HCT116 (cell line): ENCODE measurements at regions not wholly inside any gene's neighbourhood (a gene's known extent, or its start where the extent isn't known, plus 50 kb on each side); places are given as distances from the start of the nearest gene placed in this dataset.

Experiments used
- ATAC-seq: fragments of 200-7000 bp; cut with Tn5 transposase; 2 replicates; pipeline ENCODE4 v1.9.1; 2020; ENCODE audit warnings: mild to moderate bottlenecking, moderate library complexity
- BruUV-seq: library from RNA; stranded (reverse); fragments of 400-500 nt; replicated peaks from 2 replicates; lab custom pipeline; 2021; lab: Mats Ljungman, UMichigan
- CTCF ChIA-PET: fragments of 300-600 bp; sonication (Branson Sonifier 250); formaldehyde crosslinking; loops from one replicate; lab custom pipeline; 2021; ENCODE audit warnings: antibody characterized with exemption; lab: Charles Lee
- POLR2A ChIA-PET: fragments of 300-600, 350-600 bp; sonication (Branson Sonifier 250); formaldehyde crosslinking; loops from one replicate; lab custom pipeline; 2021; ENCODE audit warnings: antibody characterized with exemption; lab: Charles Lee
- RAD21 ChIA-PET, 2 experiments: fragments of 300-600 bp; sonication (Branson Sonifier 250); formaldehyde crosslinking; loops; one replicate each; lab custom pipeline; 2023; ENCODE audit warnings: low total read pairs in 2 of 2; ENCODE audit not compliant: uncharacterized antibody in 2 of 2, unreplicated experiment in 2 of 2, low non-redundant PET in 1 of 2; lab: Charles Lee
- DNase-seq: peaks from one replicate; pipeline ENCODE4 v3.0.0-alpha.2; 2010; ENCODE audit warnings: low read depth, low spot score
- H2AFZ ChIP-seq: fragments of 200-600 bp; shearing (Covaris generic), sonication (generic); 2 replicates; pipeline ENCODE4 v1.6.1; 2017; ENCODE audit warnings: low read depth, mixed run types, mixed read lengths, antibody characterized with exemption, low read length; ENCODE audit not compliant: poor library complexity, severe bottlenecking
- H3K27ac ChIP-seq: 2 replicates; pipeline ENCODE4 v1.5.1; 2012; ENCODE audit warnings: low read depth, low read length
- H3K27me3 ChIP-seq: fragments of 200-600 bp; sonication (generic); 2 replicates; pipeline ENCODE4 v1.6.1; 2016; ENCODE audit warnings: mixed run types, low read length, mixed read lengths; ENCODE audit not compliant: insufficient read depth
- H3K36me3 ChIP-seq, 2 experiments: fragments of 200-500 bp in 1 of 2; fragments of 200-600 bp in 1 of 2; sonication (Bioruptor generic) in 1 of 2; sonication (generic) in 1 of 2; 2 replicates each; pipeline versions ENCODE4 v1.5.1 to v1.6.1; 2014 to 2016; ENCODE audit warnings: low read length in 2 of 2, inconsistent platforms in 1 of 2, mixed read lengths in 1 of 2, mixed run types in 1 of 2; ENCODE audit not compliant: insufficient read depth in 2 of 2, control insufficient read depth in 1 of 2
- H3K4me1 ChIP-seq, 2 experiments: fragments of 200-600 bp in 1 of 2; sonication (generic) in 1 of 2; 2 replicates each; pipeline versions ENCODE4 v1.5.1 to v1.6.1; 2012 to 2017; ENCODE audit warnings: low read length in 2 of 2, inconsistent platforms in 1 of 2, mild to moderate bottlenecking in 1 of 2, mixed read lengths in 1 of 2, mixed run types in 1 of 2, moderate library complexity in 1 of 2; ENCODE audit not compliant: insufficient read depth in 2 of 2, control insufficient read depth in 1 of 2
- H3K4me2 ChIP-seq: fragments of 200-600 bp; sonication (generic); 2 replicates; pipeline ENCODE4 v1.6.1; 2017; ENCODE audit warnings: mixed run types, low read length, mixed read lengths
- H3K4me3 ChIP-seq, 2 experiments: fragments of 200-600 bp in 1 of 2; sonication (generic) in 1 of 2; replicated peaks in 1 of 2; 2 replicates each; pipeline ENCODE4 v1.5.1; 2011 to 2016; ENCODE audit warnings: low read length in 2 of 2, control low read depth in 1 of 2, low read depth in 1 of 2, mild to moderate bottlenecking in 1 of 2, mixed read lengths in 1 of 2, mixed run types in 1 of 2
- H3K79me2 ChIP-seq: fragments of 200-600 bp; sonication (generic); 2 replicates; pipeline ENCODE4 v1.6.1; 2017; ENCODE audit warnings: mild to moderate bottlenecking, mixed run types, low read length, moderate library complexity, mixed read lengths; ENCODE audit not compliant: insufficient read depth
- H3K9ac ChIP-seq: fragments of 200-600 bp; sonication (generic); 2 replicates; pipeline ENCODE4 v1.6.1; 2016; ENCODE audit warnings: low read length, mixed read lengths
- H3K9me2 ChIP-seq: fragments of 200-600 bp; sonication (generic), shearing (Covaris generic); 2 replicates; pipeline ENCODE4 v1.6.1; 2017; ENCODE audit warnings: mixed run types, mild to moderate bottlenecking, moderate library complexity; ENCODE audit not compliant: insufficient read depth
- H3K9me3 ChIP-seq, 2 experiments: fragments of 200-500 bp in 1 of 2; fragments of 200-600 bp in 1 of 2; sonication (Bioruptor generic) in 1 of 2; sonication (generic) in 1 of 2; 2 replicates each; pipeline ENCODE4 v1.6.1; 2014 to 2017; ENCODE audit warnings: low read length in 2 of 2, mixed read lengths in 2 of 2, inconsistent platforms in 1 of 2, low read depth in 1 of 2, mild to moderate bottlenecking in 1 of 2, mixed run types in 1 of 2, moderate library complexity in 1 of 2; ENCODE audit not compliant: control insufficient read depth in 1 of 2, insufficient read depth in 1 of 2
- H4K20me1 ChIP-seq: fragments of 200-600 bp; sonication (generic), shearing (Covaris generic); 2 replicates; pipeline ENCODE4 v1.6.1; 2017; ENCODE audit warnings: mixed run types, mild to moderate bottlenecking, moderate library complexity; ENCODE audit not compliant: insufficient read depth
- CBX3 ChIP-seq: IDR thresholded peaks from 2 replicates; pipeline ENCODE4 v1.6.1; 2012; ENCODE audit warnings: low read depth
- CEBPB ChIP-seq: IDR thresholded peaks from 2 replicates; pipeline ENCODE4 v1.6.1; 2012; ENCODE audit warnings: low read depth
- ELF1 ChIP-seq: IDR thresholded peaks from 2 replicates; pipeline ENCODE4 v1.6.1; 2012; ENCODE audit warnings: low read depth, borderline replicate concordance
- EZH2 ChIP-seq: fragments of 200-600 bp; sonication (generic); IDR thresholded peaks from 2 replicates; pipeline ENCODE4 v1.6.1; 2017; ENCODE audit warnings: antibody characterized with exemption, mixed run types
- EZH2phosphoT487 ChIP-seq: fragments of 200-600 bp; IDR thresholded peaks from 2 replicates; pipeline ENCODE4 v1.6.1; 2018; ENCODE audit warnings: antibody characterized with exemption, borderline replicate concordance
- JUND ChIP-seq: IDR thresholded peaks from 2 replicates; pipeline ENCODE4 v1.6.1; 2012
- POLR2A ChIP-seq: IDR thresholded peaks from 2 replicates; pipeline ENCODE4 v1.7.0; 2011; ENCODE audit warnings: borderline replicate concordance; ENCODE audit not compliant: insufficient read depth, insufficient read length; ENCODE audit errors: extremely low read depth
- POLR2AphosphoS5 ChIP-seq: IDR thresholded peaks from 2 replicates; pipeline ENCODE4 v1.6.1; 2011; ENCODE audit warnings: mild to moderate bottlenecking, low read depth, low read length, moderate library complexity
- RAD21 ChIP-seq: IDR thresholded peaks from 2 replicates; pipeline ENCODE4 v1.6.1; 2012; ENCODE audit warnings: low read depth, mild to moderate bottlenecking
- SP1 ChIP-seq: IDR thresholded peaks from 2 replicates; pipeline ENCODE4 v1.6.1; 2012; ENCODE audit warnings: low read depth
- TCF7L2 ChIP-seq: IDR thresholded peaks from 2 replicates; pipeline ENCODE4 v1.7.0; 2011; ENCODE audit warnings: borderline replicate concordance, inconsistent platforms; ENCODE audit not compliant: insufficient read depth, insufficient read length; ENCODE audit errors: extremely low read depth
- YY1 ChIP-seq: IDR thresholded peaks from 2 replicates; pipeline ENCODE4 v1.6.1; 2011; ENCODE audit warnings: low read length, low read depth, moderate library complexity, mild to moderate bottlenecking; ENCODE audit not compliant: insufficient replicate concordance; ENCODE audit errors: extremely low read depth
- ZNF274 ChIP-seq: fragments of 200-500 bp; sonication (Bioruptor generic); IDR thresholded peaks from 2 replicates; pipeline ENCODE4 v1.6.1; 2014; ENCODE audit warnings: mild to moderate bottlenecking, low read depth, low read length, inconsistent platforms
- intact Hi-C: fragments of 100-400 bp; cut with micrococcal nuclease; formaldehyde crosslinking; loops from 2 replicates; pipeline ENCODE4 v1.10.0; 2022
- TF ChIP-seq, protein P1 (sequence below), 3 experiments: fragments of 200-600 bp in 1 of 3; sonication (generic) in 1 of 3; IDR thresholded peaks in 2 of 3; conservative IDR thresholded peaks in 1 of 3; 2 replicates each; pipeline ENCODE4 v1.5.1; 2012 to 2017; ENCODE audit warnings: low read depth in 2 of 3, low read length in 2 of 3, antibody characterized with exemption in 1 of 3, borderline replicate concordance in 1 of 3, control low read depth in 1 of 3, mild to moderate bottlenecking in 1 of 3, mixed read lengths in 1 of 3, mixed run types in 1 of 3, moderate library complexity in 1 of 3; ENCODE audit not compliant: insufficient read depth in 1 of 3
- TF ChIP-seq, protein P2 (sequence below): IDR thresholded peaks from 2 replicates; pipeline ENCODE4 v1.6.1; 2012
- TF ChIP-seq, protein P3 (sequence below): IDR thresholded peaks from 2 replicates; pipeline ENCODE4 v1.6.1; 2012

DNA sequence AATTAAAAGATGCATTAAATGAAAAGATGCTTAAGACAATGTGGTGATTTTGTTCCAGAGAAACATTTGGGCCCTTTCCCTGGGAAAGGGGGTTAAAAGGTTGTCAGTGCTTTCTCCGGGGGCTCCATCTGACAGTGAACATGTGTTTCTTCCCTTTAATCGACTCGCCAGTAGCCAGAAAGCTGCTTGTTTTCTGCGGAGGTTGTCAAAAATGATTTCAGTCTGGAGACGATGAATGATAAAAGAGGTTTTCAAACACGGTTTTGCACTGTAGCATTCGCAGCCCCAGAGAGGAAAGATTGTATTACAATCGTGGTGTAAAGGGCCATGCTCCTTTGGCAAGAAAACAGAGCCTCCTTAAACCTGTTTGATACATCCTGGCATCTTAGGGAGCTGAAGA, 111.5 kb upstream of the MEIS1 start (continued):
- TF ChIP-seq SP1 (no peak), YY1 (no peak), POLR2AphosphoS5 (no peak)

DNA sequence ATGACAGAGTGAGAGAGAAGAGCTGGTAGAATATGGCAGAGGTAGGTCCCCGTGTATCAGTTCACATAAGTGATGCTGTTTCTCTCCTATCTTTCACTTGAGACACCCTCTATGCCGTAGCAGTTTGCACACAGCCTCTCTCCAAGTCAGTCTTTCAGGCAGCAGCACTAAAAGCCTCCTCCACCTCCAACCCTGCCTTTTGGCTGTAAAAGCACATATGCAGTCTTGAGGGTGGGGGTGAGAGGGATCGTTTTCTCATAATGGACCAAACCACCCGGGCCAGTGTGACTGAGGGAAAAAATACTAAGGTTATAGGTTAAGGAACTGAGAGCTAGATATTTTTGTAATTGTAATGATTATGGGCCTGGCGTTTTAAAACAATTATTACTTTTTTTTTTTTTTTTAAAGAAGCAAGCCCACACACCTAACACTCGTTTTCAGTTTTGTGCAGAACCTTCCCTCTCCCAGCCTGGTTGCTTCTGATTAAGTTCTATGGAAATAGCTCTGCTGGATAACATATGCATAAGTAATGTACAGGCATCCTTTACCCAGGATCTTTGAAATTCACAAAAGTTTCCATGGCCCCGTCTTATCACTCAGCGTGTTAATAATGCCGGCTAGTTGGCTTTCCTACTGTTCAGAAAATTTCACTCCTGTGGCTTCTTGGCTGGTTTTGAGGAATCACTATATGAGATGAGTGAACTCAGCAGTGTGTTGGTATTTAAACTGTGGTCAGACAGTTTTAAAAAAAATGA, 112.2 kb upstream of the MEIS1 start:
- Histone ChIP-seq H3K4me3 (no peak overlapping the region), H3K4me2 (no peak overlapping the region), H4K20me1 (no peaks in the 10 kb centered on the region), H3K36me3 (no peaks in the 10 kb centered on the region), H2AFZ (no peak overlapping the region), H3K27ac (no peak overlapping the region), H3K4me1 (no peaks in the 10 kb centered on the region), H3K79me2 (no peaks in the 10 kb centered on the region), H3K9me2 (no peaks in the 10 kb centered on the region), H3K27me3 (peaks cover 5% of the 10 kb centered on the region; the same call in 1 of the 2 replicates)
- ChIA-PET RAD21 (no interaction called here), POLR2A (no interaction called here), CTCF (no interaction called here)
- BruUV-seq: no TSS peak
- intact Hi-C loops: no loop called here
- ATAC-seq (no peak), DNase-seq (no peak)
- TF ChIP-seq CEBPB: no peak
- no peak for TF ChIP-seq TCF7L2
- TF ChIP-seq POLR2A: no peak
- TF ChIP-seq YY1: no peak
- TF ChIP-seq, all 23 proteins: peak for 0
- Histone ChIP-seq H3K9me3 (no peaks in the 10 kb centered on the region), H3K9ac (no peak overlapping the region)

DNA sequence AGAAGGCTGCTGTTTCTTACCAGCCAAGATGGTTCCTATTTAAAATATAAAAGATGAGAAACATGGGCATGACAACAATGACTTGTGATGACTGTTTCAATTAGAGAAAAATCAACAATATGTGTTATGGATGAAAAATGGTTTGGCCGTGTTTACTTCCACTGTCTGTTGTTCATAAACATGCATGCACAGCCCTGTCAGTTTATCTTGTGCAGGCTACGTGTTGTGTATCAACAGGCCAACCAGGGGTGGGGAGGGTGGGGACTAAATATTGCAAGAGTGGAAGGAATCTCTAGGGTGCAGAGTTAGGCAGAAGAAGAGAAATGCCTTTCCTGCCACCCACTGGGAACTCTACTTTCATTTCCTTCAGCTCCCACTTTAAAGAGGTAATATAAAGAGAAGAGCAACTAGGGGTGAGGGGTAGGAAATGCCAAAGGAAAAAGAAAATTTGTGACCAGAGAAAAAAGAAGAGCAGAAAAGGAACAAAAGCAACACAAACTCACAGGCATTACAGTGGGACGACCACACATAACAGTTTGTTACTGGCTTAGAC, 116.8 kb upstream of the MEIS1 start:
- H3K4me2 ChIP-seq: no peak overlapping the region
- no peak for ATAC-seq
- ChIA-PET CTCF (no interaction called here), POLR2A (no interaction called here), RAD21 (no interaction called here)
- H3K4me3 ChIP-seq: no peak overlapping the region
- no peaks in the 10 kb centered on the region for H3K4me1 ChIP-seq
- no peaks in the 10 kb centered on the region for H3K79me2 ChIP-seq
- H4K20me1 ChIP-seq: no peaks in the 10 kb centered on the region
- BruUV-seq: no TSS peak
- no peak overlapping the region for H3K9ac ChIP-seq
- no peak overlapping the region for H3K27ac ChIP-seq
- H3K27me3 ChIP-seq: no peaks in the 10 kb centered on the region
- no peaks in the 10 kb centered on the region for H3K9me2 ChIP-seq
- H2AFZ ChIP-seq: no peak overlapping the region
- DNase-seq: no peak
- intact Hi-C loops: no loop called here
- no peaks in the 10 kb centered on the region for H3K9me3 ChIP-seq
- no peaks in the 10 kb centered on the region for H3K36me3 ChIP-seq
- TF ChIP-seq, protein P1, sequence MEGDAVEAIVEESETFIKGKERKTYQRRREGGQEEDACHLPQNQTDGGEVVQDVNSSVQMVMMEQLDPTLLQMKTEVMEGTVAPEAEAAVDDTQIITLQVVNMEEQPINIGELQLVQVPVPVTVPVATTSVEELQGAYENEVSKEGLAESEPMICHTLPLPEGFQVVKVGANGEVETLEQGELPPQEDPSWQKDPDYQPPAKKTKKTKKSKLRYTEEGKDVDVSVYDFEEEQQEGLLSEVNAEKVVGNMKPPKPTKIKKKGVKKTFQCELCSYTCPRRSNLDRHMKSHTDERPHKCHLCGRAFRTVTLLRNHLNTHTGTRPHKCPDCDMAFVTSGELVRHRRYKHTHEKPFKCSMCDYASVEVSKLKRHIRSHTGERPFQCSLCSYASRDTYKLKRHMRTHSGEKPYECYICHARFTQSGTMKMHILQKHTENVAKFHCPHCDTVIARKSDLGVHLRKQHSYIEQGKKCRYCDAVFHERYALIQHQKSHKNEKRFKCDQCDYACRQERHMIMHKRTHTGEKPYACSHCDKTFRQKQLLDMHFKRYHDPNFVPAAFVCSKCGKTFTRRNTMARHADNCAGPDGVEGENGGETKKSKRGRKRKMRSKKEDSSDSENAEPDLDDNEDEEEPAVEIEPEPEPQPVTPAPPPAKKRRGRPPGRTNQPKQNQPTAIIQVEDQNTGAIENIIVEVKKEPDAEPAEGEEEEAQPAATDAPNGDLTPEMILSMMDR (IDR thresholded peaks at IDR 0.05 in 2 of 3, conservative IDR thresholded peaks at IDR 0.05 in 1 of 3; ENCODE audit: borderline replicate concordance in 1 of 3, insufficient read depth in 1 of 3, low read depth in 2 of 3, low read length in 2 of 3): no peak
- TF ChIP-seq, protein P2, sequence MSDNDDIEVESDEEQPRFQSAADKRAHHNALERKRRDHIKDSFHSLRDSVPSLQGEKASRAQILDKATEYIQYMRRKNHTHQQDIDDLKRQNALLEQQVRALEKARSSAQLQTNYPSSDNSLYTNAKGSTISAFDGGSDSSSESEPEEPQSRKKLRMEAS: no peak
- no peak for TF ChIP-seq TCF7L2
- no peak for TF ChIP-seq POLR2A
- no peak for TF ChIP-seq EZH2
- no peak for TF ChIP-seq ELF1
- no peak for TF ChIP-seq RAD21
- TF ChIP-seq ZNF274: no peak
- no peak for TF ChIP-seq EZH2phosphoT487
- TF ChIP-seq JUND: no peak
- TF ChIP-seq, protein P3, sequence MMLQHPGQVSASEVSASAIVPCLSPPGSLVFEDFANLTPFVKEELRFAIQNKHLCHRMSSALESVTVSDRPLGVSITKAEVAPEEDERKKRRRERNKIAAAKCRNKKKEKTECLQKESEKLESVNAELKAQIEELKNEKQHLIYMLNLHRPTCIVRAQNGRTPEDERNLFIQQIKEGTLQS: no peak
- TF ChIP-seq SP1: no peak
- TF ChIP-seq CBX3: no peak
